Stimulated activated CD8-positive, alpha-beta memory T cell treated with anti-CD3 and anti-CD28 coated beads, Interleukin-7, amount 100 ng/mL, for 1 hour (primary cell): ENCODE measurements at regions not wholly inside any gene's neighbourhood (a gene's known extent, or its start where the extent isn't known, plus 50 kb on each side); places are given as distances from the start of the nearest gene placed in this dataset.
"Not testable (repeated sequence)": the region's sequence is repeated elsewhere in the genome, so short reads cannot be mapped to it uniquely, and the experiment has no call there.

Experiments
- DNase-seq, 2 donors: peaks; one replicate each; pipeline ENCODE4 v3.0.0-alpha.2; 2020; ENCODE audit warnings: low read depth in 2 of 2

GRCh38 chr18:78784861-78785260 lies 194.8 kb upstream of the SALL3 start:
- DNase-seq: no peak

- DNase-seq: no peak
Observed at GRCh38 chr18:78785706-78786105, 193.9 kb upstream of the SALL3 start.

GRCh38 chr18:78786776-78787175 lies 192.8 kb upstream of the SALL3 start:
- DNase-seq: no peak

GRCh38 chr18:78787751-78788150 lies 191.9 kb upstream of the SALL3 start:
- DNase-seq: no peak

- DNase-seq: no peak
Observed at GRCh38 chr18:78788161-78788560, 191.5 kb upstream of the SALL3 start.

- no peak for DNase-seq
Observed at GRCh38 chr18:78789850-78790249, 189.8 kb upstream of the SALL3 start.

- DNase-seq: no peak
Observed at GRCh38 chr18:78790511-78790910, 189.1 kb upstream of the SALL3 start.

GRCh38 chr18:78790960-78791359 lies 188.7 kb upstream of the SALL3 start:
- DNase-seq: no peak

- DNase-seq: no peak
Observed at GRCh38 chr18:78792094-78792493, 187.5 kb upstream of the SALL3 start.

GRCh38 chr18:78792736-78793135 lies 186.9 kb upstream of the SALL3 start:
- DNase-seq: no peak

- DNase-seq: no peak
Observed at GRCh38 chr18:78793313-78794070, 186.1 kb upstream of the SALL3 start.

- no peak for DNase-seq
Observed at GRCh38 chr18:78794071-78794430, 185.6 kb upstream of the SALL3 start.

GRCh38 chr18:78796693-78797455 lies 182.7 kb upstream of the SALL3 start:
- DNase-seq: no peak

GRCh38 chr18:78797499-78797898 lies 182.1 kb upstream of the SALL3 start:
- no peak for DNase-seq

GRCh38 chr18:78798402-78799175 lies 181.0 kb upstream of the SALL3 start:
- no peak for DNase-seq

GRCh38 chr18:78799382-78800089 lies 180.1 kb upstream of the SALL3 start:
- DNase-seq: no peak

GRCh38 chr18:78800102-78800851 lies 179.3 kb upstream of the SALL3 start:
- DNase-seq: not testable (repeated sequence)

GRCh38 chr18:78801011-78801410 lies 178.6 kb upstream of the SALL3 start:
- DNase-seq: no peak

- DNase-seq: no peak
Observed at GRCh38 chr18:78803104-78803503, 176.5 kb upstream of the SALL3 start.

- no peak for DNase-seq
Observed at GRCh38 chr18:78804206-78805030, 175.2 kb upstream of the SALL3 start.
